H9 (cell line): ENCODE measurements at regions not wholly inside any gene's neighbourhood (a gene's known extent, or its start where the extent isn't known, plus 50 kb on each side); places are given as distances from the start of the nearest gene placed in this dataset.
A peak's percentile ranks its signal among the peaks of the same experiment; 100 is the strongest.

Source experiments
- DNase-seq: peaks from one replicate; pipeline ENCODE4 v3.0.0-alpha.2; 2017
- H2AFZ ChIP-seq: one replicate; pipeline ENCODE4 v1.6.1; 2013; ENCODE audit warnings: mild to moderate bottlenecking, low read length, control low read depth, moderate library complexity
- H2AK5ac ChIP-seq: 2 replicates; pipeline ENCODE4 v1.6.1; 2013; ENCODE audit warnings: low read length, control low read depth, mixed read lengths; ENCODE audit not compliant: insufficient read length
- H2BK120ac ChIP-seq: one replicate; pipeline ENCODE4 v1.6.1; 2013; ENCODE audit warnings: low read depth, mild to moderate bottlenecking, low read length, control low read depth, inconsistent platforms; ENCODE audit not compliant: poor library complexity, severe bottlenecking
- H2BK12ac ChIP-seq: 2 replicates; pipeline ENCODE4 v1.6.1; 2013; ENCODE audit warnings: low read length, control low read depth, mixed read lengths, low read depth; ENCODE audit not compliant: insufficient read length
- H2BK15ac ChIP-seq: 2 replicates; pipeline ENCODE4 v1.6.1; 2013; ENCODE audit warnings: low read depth, low read length, control low read depth
- H2BK20ac ChIP-seq: one replicate; pipeline ENCODE4 v1.6.1; 2013; ENCODE audit warnings: low read depth, mild to moderate bottlenecking, low read length, control low read depth, inconsistent platforms; ENCODE audit not compliant: poor library complexity, severe bottlenecking
- H2BK5ac ChIP-seq: 2 replicates; pipeline ENCODE4 v1.6.1; 2013; ENCODE audit warnings: low read length, control low read depth, mixed read lengths; ENCODE audit not compliant: insufficient read length
- H3K14ac ChIP-seq: 2 replicates; pipeline ENCODE4 v1.6.1; 2013; ENCODE audit warnings: low read length, control low read depth; ENCODE audit not compliant: insufficient read depth
- H3K18ac ChIP-seq: 2 replicates; pipeline ENCODE4 v1.6.1; 2013; ENCODE audit warnings: low read depth, mild to moderate bottlenecking, mixed read lengths, low read length, control low read depth; ENCODE audit not compliant: insufficient read length
- H3K23ac ChIP-seq: 2 replicates; pipeline ENCODE4 v1.6.1; 2013; ENCODE audit warnings: low read length, control low read depth, mixed read lengths, low read depth; ENCODE audit not compliant: insufficient read length
- H3K23me2 ChIP-seq: 2 replicates; pipeline ENCODE4 v1.6.1; 2013; ENCODE audit warnings: low read depth, mild to moderate bottlenecking, mixed read lengths, low read length, control low read depth; ENCODE audit not compliant: insufficient read length, poor library complexity, severe bottlenecking
- H3K27ac ChIP-seq: 2 replicates; pipeline ENCODE4 v1.5.1; 2013; ENCODE audit warnings: low read length, control low read depth, mixed read lengths, low read depth; ENCODE audit not compliant: insufficient read length
- H3K27me3 ChIP-seq: 2 replicates; pipeline ENCODE4 v1.6.1; 2013; ENCODE audit warnings: low read length, control low read depth, inconsistent platforms; ENCODE audit not compliant: insufficient read depth
- H3K4ac ChIP-seq: 2 replicates; pipeline ENCODE4 v1.6.1; 2013; ENCODE audit warnings: low read depth, mild to moderate bottlenecking, control low read depth, inconsistent platforms, low read length, moderate library complexity
- H3K4me1 ChIP-seq: 2 replicates; pipeline ENCODE4 v1.6.1; 2013; ENCODE audit warnings: low read length, control low read depth, inconsistent platforms; ENCODE audit not compliant: insufficient read depth
- H3K4me2 ChIP-seq: 2 replicates; pipeline ENCODE4 v1.6.1; 2013; ENCODE audit warnings: low read length, control low read depth, mixed read lengths; ENCODE audit not compliant: insufficient read length, insufficient read depth
- H3K56ac ChIP-seq: 2 replicates; pipeline ENCODE4 v1.6.1; 2013; ENCODE audit warnings: low read depth, mild to moderate bottlenecking, mixed read lengths, low read length, control low read depth; ENCODE audit not compliant: insufficient read length
- H3K79me1 ChIP-seq: 2 replicates; pipeline ENCODE4 v1.6.1; 2013; ENCODE audit warnings: low read depth, mild to moderate bottlenecking, moderate library complexity, low read length, control low read depth, inconsistent platforms; ENCODE audit not compliant: insufficient read depth, poor library complexity, severe bottlenecking
- H3K79me2 ChIP-seq: 2 replicates; pipeline ENCODE4 v1.6.1; 2013; ENCODE audit warnings: low read length, control low read depth, inconsistent platforms; ENCODE audit not compliant: insufficient read depth
- H3K9ac ChIP-seq: 2 replicates; pipeline ENCODE4 v1.6.1; 2013; ENCODE audit warnings: low read length, control low read depth, mixed read lengths; ENCODE audit not compliant: insufficient read length; ENCODE audit errors: extremely low read depth
- H3K9me3 ChIP-seq: one replicate; pipeline ENCODE4 v1.6.1; 2013; ENCODE audit warnings: low read depth, low read length, inconsistent platforms; ENCODE audit not compliant: control insufficient read depth
- H3T11ph ChIP-seq: one replicate; pipeline ENCODE4 v1.6.1; 2013; ENCODE audit warnings: mild to moderate bottlenecking, low read length, control low read depth, inconsistent platforms
- H4K20me1 ChIP-seq: one replicate; pipeline ENCODE4 v1.6.1; 2013; ENCODE audit not compliant: control insufficient read depth, insufficient read length, insufficient read depth
- H4K5ac ChIP-seq: 2 replicates; pipeline ENCODE4 v1.6.1; 2013; ENCODE audit warnings: low read depth, mild to moderate bottlenecking, mixed read lengths, low read length, control low read depth; ENCODE audit not compliant: insufficient read length
- H4K8ac ChIP-seq: replicated peaks from 2 replicates; pipeline ENCODE4 v1.6.1; 2013; ENCODE audit warnings: low read length, control low read depth, mixed read lengths, low read depth; ENCODE audit not compliant: insufficient read length
- H4K91ac ChIP-seq: 2 replicates; pipeline ENCODE4 v1.6.1; 2013; ENCODE audit warnings: low read depth, mild to moderate bottlenecking, moderate library complexity, mixed read lengths, low read length, control low read depth; ENCODE audit not compliant: insufficient read length
- H3K27ac Mint-ChIP-seq, 3 experiments: 2 replicates in 2 of 3; 3 replicates in 1 of 3; pipeline ENCODE4 v1.8.0; 2020 to 2021; ENCODE audit warnings: mixed read lengths in 3 of 3, mild to moderate bottlenecking in 1 of 3, moderate library complexity in 1 of 3
- H3K27me3 Mint-ChIP-seq: 2 replicates; pipeline ENCODE4 v1.8.0; 2021; ENCODE audit warnings: low read depth, mild to moderate bottlenecking, moderate library complexity, mixed read lengths
- H3K36me3 Mint-ChIP-seq, 3 experiments: 2 replicates in 2 of 3; 3 replicates in 1 of 3; pipeline ENCODE4 v1.8.0; 2020 to 2021; ENCODE audit warnings: low read depth in 3 of 3, mixed read lengths in 3 of 3; ENCODE audit not compliant: insufficient read depth in 1 of 3
- H3K4me1 Mint-ChIP-seq, 2 experiments: 2 replicates each; pipeline ENCODE4 v1.8.0; 2020; ENCODE audit warnings: mixed read lengths in 2 of 2
- H3K4me3 Mint-ChIP-seq, 2 experiments: 2 replicates in 1 of 2; 3 replicates in 1 of 2; pipeline ENCODE4 v1.8.0; 2020 to 2021; ENCODE audit warnings: mild to moderate bottlenecking in 2 of 2, mixed read lengths in 2 of 2, moderate library complexity in 1 of 2
- H3K9me3 Mint-ChIP-seq, 2 experiments: 2 replicates in 1 of 2; 3 replicates in 1 of 2; pipeline ENCODE4 v1.8.0; 2020; ENCODE audit warnings: mild to moderate bottlenecking in 2 of 2, mixed read lengths in 2 of 2, moderate library complexity in 1 of 2
- WGBS: extraction: QIAGEN DNeasy Blood & Tissue Kit; methylation state at CpG from one replicate; pipeline ENCODE4 v1.1.7; 2013; ENCODE audit warnings: missing lambda C conversion rate, low lambda C conversion rate, mixed read lengths; ENCODE audit not compliant: insufficient read length; ENCODE audit errors: extremely low coverage; 5-methylcytosine and 5-hydroxymethylcytosine counted together
- TF ChIP-seq, protein P1 (sequence below): fragments of 200-600 bp; sonication (generic); conservative IDR thresholded peaks from 3 replicates; pipeline ENCODE4 v1.8.0; 2021; ENCODE audit warnings: antibody characterized with exemption, mild to moderate bottlenecking

GRCh38 chrX:63408050-63408449 is 56.9 kb upstream of the SPIN4 start:
- no peak overlapping the region for H3T11ph ChIP-seq
- H3K23me2 ChIP-seq: no peaks in the 10 kb centered on the region
- no peak overlapping the region for H3K18ac ChIP-seq
- H3K9me3 ChIP-seq: peaks cover 5% of the 10 kb centered on the region
- H3K4me1 ChIP-seq: no peaks in the 10 kb centered on the region; the same call in 1 of the 2 replicates
- no peak overlapping the region for H2BK20ac ChIP-seq
- no peak overlapping the region for H2BK5ac ChIP-seq
- no peaks in the 10 kb centered on the region for H3K27me3 ChIP-seq
- no peaks in the 10 kb centered on the region for H4K20me1 ChIP-seq
- H3K36me3 Mint-ChIP-seq: peaks cover 18 to 35% (median 29%) of the 10 kb centered on the region in 3 experiments
- H2BK120ac ChIP-seq: no peak overlapping the region
- H3K27ac Mint-ChIP-seq: peak overlapping the region; percentile 24 to 96 (median 32); a peak in 4 of 7 replicates
- H3K79me1 ChIP-seq: no peaks in the 10 kb centered on the region
- no peak overlapping the region for H3K23ac ChIP-seq
- H3K4me1 Mint-ChIP-seq: peaks cover 31 to 35% of the 10 kb centered on the region in 2 experiments
- H3K27ac ChIP-seq: no peak overlapping the region
- no peak overlapping the region for H3K14ac ChIP-seq
- H2AFZ ChIP-seq: no peak overlapping the region
- no peak overlapping the region for H3K4ac ChIP-seq
- WGBS: no CpG with 5 or more reads among the region's 1 CpG
- DNase-seq: no peak
- no peak overlapping the region for H3K4me2 ChIP-seq
- no peak overlapping the region for H4K91ac ChIP-seq
- TF ChIP-seq, protein P1, sequence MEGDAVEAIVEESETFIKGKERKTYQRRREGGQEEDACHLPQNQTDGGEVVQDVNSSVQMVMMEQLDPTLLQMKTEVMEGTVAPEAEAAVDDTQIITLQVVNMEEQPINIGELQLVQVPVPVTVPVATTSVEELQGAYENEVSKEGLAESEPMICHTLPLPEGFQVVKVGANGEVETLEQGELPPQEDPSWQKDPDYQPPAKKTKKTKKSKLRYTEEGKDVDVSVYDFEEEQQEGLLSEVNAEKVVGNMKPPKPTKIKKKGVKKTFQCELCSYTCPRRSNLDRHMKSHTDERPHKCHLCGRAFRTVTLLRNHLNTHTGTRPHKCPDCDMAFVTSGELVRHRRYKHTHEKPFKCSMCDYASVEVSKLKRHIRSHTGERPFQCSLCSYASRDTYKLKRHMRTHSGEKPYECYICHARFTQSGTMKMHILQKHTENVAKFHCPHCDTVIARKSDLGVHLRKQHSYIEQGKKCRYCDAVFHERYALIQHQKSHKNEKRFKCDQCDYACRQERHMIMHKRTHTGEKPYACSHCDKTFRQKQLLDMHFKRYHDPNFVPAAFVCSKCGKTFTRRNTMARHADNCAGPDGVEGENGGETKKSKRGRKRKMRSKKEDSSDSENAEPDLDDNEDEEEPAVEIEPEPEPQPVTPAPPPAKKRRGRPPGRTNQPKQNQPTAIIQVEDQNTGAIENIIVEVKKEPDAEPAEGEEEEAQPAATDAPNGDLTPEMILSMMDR: no peak
- H2AK5ac ChIP-seq: no peak overlapping the region
- H2BK15ac ChIP-seq: no peak overlapping the region
- peaks cover 70 to 71% of the 10 kb centered on the region in 2 experiments for H3K9me3 Mint-ChIP-seq
- H3K9ac ChIP-seq: no peak overlapping the region
- no peak overlapping the region for H4K8ac ChIP-seq
- no peak overlapping the region for H3K56ac ChIP-seq
- H2BK12ac ChIP-seq: no peak overlapping the region
- H3K4me3 Mint-ChIP-seq: peak overlapping the region in 1 of 2 experiments; percentile 2; a peak in 2 of 5 replicates
- H4K5ac ChIP-seq: no peak overlapping the region
- no peaks in the 10 kb centered on the region for H3K27me3 Mint-ChIP-seq
- no peaks in the 10 kb centered on the region for H3K79me2 ChIP-seq
